Astrocyte (in vitro differentiated cells and primary cell): ENCODE measurements at regions not wholly inside any gene's neighbourhood (a gene's known extent, or its start where the extent isn't known, plus 50 kb on each side); places are given as distances from the start of the nearest gene placed in this dataset.

Experiments
- DNase-seq: peaks from one replicate; pipeline ENCODE4 v3.0.0-alpha.2; 2010; ENCODE audit warnings: low read depth
- FAIRE-seq: peaks from 2 replicates; lab custom pipeline; 2011; peaks lifted over from hg19 to GRCh38; lab: Jason Lieb, UNC
- H2AFZ ChIP-seq: 2 replicates; pipeline ENCODE4 v1.6.0; 2012; ENCODE audit warnings: low read depth, low read length, inconsistent platforms
- H3K27ac ChIP-seq: 2 replicates; pipeline ENCODE4 v1.5.1; 2011; ENCODE audit warnings: low read depth, low read length, inconsistent platforms
- H3K27me3 ChIP-seq: 2 replicates; pipeline ENCODE4 v1.6.0; 2011; ENCODE audit warnings: low read length, inconsistent platforms; ENCODE audit not compliant: insufficient read depth
- H3K36me3 ChIP-seq: 2 replicates; pipeline ENCODE4 v1.5.1; 2011; ENCODE audit warnings: low read length, inconsistent platforms; ENCODE audit not compliant: insufficient read depth
- H3K4me1 ChIP-seq: 2 replicates; pipeline ENCODE4 v1.5.1; 2011; ENCODE audit warnings: low read length, inconsistent platforms; ENCODE audit not compliant: insufficient read depth
- H3K4me2 ChIP-seq: 2 replicates; pipeline ENCODE4 v1.6.0; 2012; ENCODE audit warnings: low read length, inconsistent platforms
- H3K4me3 ChIP-seq: 2 replicates; pipeline ENCODE4 v1.5.1; 2011; ENCODE audit warnings: low read depth, mild to moderate bottlenecking, low read length, inconsistent platforms; ENCODE audit not compliant: insufficient read depth
- H3K79me2 ChIP-seq: 2 replicates; pipeline ENCODE4 v1.6.0; 2012; ENCODE audit warnings: mild to moderate bottlenecking, low read length, inconsistent platforms; ENCODE audit not compliant: insufficient read depth
- H3K9ac ChIP-seq: 2 replicates; pipeline ENCODE4 v1.6.0; 2012; ENCODE audit warnings: mild to moderate bottlenecking, low read length, inconsistent platforms
- H3K9me3 ChIP-seq: 2 replicates; pipeline ENCODE4 v1.5.1; 2012; ENCODE audit warnings: low read depth, mild to moderate bottlenecking, low read length, inconsistent platforms; ENCODE audit not compliant: insufficient read depth
- H4K20me1 ChIP-seq: 2 replicates; pipeline ENCODE4 v1.6.0; 2012; ENCODE audit warnings: low read length, inconsistent platforms; ENCODE audit not compliant: insufficient read depth
- H3K27ac Mint-ChIP-seq: one replicate; pipeline ENCODE4 v1.8.0; 2021; ENCODE audit warnings: mild to moderate bottlenecking, mixed read lengths; ENCODE audit not compliant: unreplicated experiment
- H3K27me3 Mint-ChIP-seq: one replicate; pipeline ENCODE4 v1.8.0; 2021; ENCODE audit warnings: low read depth, mixed read lengths; ENCODE audit not compliant: unreplicated experiment
- H3K36me3 Mint-ChIP-seq: one replicate; pipeline ENCODE4 v1.8.0; 2021; ENCODE audit warnings: low read depth, mixed read lengths; ENCODE audit not compliant: unreplicated experiment
- H3K4me1 Mint-ChIP-seq: one replicate; pipeline ENCODE4 v1.8.0; 2021; ENCODE audit warnings: low read depth, mixed read lengths; ENCODE audit not compliant: unreplicated experiment
- H3K4me3 Mint-ChIP-seq: one replicate; pipeline ENCODE4 v1.8.0; 2021; ENCODE audit warnings: mild to moderate bottlenecking, moderate library complexity, mixed read lengths; ENCODE audit not compliant: unreplicated experiment
- H3K9me3 Mint-ChIP-seq: one replicate; pipeline ENCODE4 v1.8.0; 2021; ENCODE audit warnings: mild to moderate bottlenecking, mixed read lengths; ENCODE audit not compliant: unreplicated experiment
- EZH2 ChIP-seq: IDR thresholded peaks from 2 replicates; pipeline ENCODE4 v1.6.1; 2012; ENCODE audit warnings: mild to moderate bottlenecking, low read length, inconsistent platforms; ENCODE audit not compliant: insufficient read depth
- TF ChIP-seq, protein P1 (sequence below): IDR thresholded peaks from 2 replicates; pipeline ENCODE4 v1.5.1; 2011; ENCODE audit warnings: low read depth, mild to moderate bottlenecking, inconsistent platforms, low read length, moderate library complexity; ENCODE audit not compliant: insufficient read depth

DNA sequence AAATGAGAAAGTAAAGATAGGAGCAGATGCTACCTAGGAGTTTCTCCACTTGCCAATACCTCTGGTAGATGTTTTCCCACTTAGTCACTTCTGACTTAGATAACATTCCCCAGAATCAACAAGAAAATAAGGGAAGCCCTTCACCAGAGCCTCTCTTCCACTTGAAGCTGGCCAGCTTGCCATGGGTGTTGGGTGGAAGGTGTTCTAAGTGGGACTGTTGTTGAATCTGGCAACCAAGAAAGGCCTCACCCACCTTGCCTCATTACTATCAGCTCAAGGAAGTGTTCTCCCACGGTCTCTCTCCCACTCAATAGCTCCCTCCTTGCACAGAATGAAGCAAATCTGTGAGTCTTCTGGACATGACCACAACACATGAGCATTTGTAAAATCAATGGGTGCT, 100.4 kb upstream of the REG3A start:
- Histone ChIP-seq H3K9ac (no peak overlapping the region), H3K27me3 (no peaks in the 10 kb centered on the region), H3K27ac (no peak overlapping the region), H4K20me1 (no peaks in the 10 kb centered on the region), H3K4me3 (no peak overlapping the region), H3K4me2 (no peak overlapping the region), H3K79me2 (no peaks in the 10 kb centered on the region), H3K36me3 (no peaks in the 10 kb centered on the region), H2AFZ (no peak overlapping the region), H3K4me1 (no peaks in the 10 kb centered on the region), H3K9me3 (no peaks in the 10 kb centered on the region)
- Mint-ChIP-seq H3K4me3 (no peak overlapping the region), H3K4me1 (peaks cover 29% of the 10 kb centered on the region), H3K27ac (no peak overlapping the region), H3K9me3 (peaks cover 4% of the 10 kb centered on the region), H3K36me3 (no peaks in the 10 kb centered on the region), H3K27me3 (no peaks in the 10 kb centered on the region)
- DNase-seq, result no peak
- no peak for FAIRE-seq
- TF ChIP-seq, protein P1, sequence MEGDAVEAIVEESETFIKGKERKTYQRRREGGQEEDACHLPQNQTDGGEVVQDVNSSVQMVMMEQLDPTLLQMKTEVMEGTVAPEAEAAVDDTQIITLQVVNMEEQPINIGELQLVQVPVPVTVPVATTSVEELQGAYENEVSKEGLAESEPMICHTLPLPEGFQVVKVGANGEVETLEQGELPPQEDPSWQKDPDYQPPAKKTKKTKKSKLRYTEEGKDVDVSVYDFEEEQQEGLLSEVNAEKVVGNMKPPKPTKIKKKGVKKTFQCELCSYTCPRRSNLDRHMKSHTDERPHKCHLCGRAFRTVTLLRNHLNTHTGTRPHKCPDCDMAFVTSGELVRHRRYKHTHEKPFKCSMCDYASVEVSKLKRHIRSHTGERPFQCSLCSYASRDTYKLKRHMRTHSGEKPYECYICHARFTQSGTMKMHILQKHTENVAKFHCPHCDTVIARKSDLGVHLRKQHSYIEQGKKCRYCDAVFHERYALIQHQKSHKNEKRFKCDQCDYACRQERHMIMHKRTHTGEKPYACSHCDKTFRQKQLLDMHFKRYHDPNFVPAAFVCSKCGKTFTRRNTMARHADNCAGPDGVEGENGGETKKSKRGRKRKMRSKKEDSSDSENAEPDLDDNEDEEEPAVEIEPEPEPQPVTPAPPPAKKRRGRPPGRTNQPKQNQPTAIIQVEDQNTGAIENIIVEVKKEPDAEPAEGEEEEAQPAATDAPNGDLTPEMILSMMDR, result no peak
- TF ChIP-seq EZH2, result no peak

DNA sequence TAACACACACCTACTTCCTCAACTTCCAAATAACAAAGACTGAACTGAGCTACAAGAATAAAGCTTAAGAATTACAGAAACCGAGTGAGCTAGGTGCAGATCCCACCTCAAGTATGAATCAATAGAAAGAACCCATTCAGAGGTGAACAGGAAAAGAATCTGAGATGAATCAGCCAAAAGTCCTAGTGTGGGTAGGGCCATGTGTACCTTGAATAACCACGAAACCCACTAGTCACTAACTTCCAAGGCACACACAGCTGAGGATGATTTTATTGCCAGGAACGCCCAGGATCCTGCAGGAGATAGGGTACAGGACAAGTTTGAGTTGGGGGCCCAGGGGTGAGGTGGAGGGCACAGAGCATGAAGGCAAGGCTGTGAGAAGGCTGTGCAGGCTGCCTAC, 99.7 kb upstream of the REG3A start:
- Mint-ChIP-seq H3K27me3 (no peaks in the 10 kb centered on the region), H3K4me3 (peak overlapping the region; percentile 55), H3K27ac (peak overlapping the region; percentile 16), H3K4me1 (peaks cover 29% of the 10 kb centered on the region), H3K9me3 (peaks cover 4% of the 10 kb centered on the region), H3K36me3 (no peaks in the 10 kb centered on the region)
- Histone ChIP-seq H3K9me3 (no peaks in the 10 kb centered on the region), H4K20me1 (no peaks in the 10 kb centered on the region), H3K4me3 (no peak overlapping the region), H3K4me1 (no peaks in the 10 kb centered on the region), H3K27ac (no peak overlapping the region), H3K36me3 (no peaks in the 10 kb centered on the region), H3K4me2 (no peak overlapping the region), H3K27me3 (no peaks in the 10 kb centered on the region), H2AFZ (no peak overlapping the region), H3K79me2 (no peaks in the 10 kb centered on the region), H3K9ac (no peak overlapping the region)
- no peak for TF ChIP-seq EZH2
- TF ChIP-seq, protein P1, result no peak
- no peak for FAIRE-seq
- DNase-seq, result no peak

- no peak for TF ChIP-seq EZH2
- TF ChIP-seq, protein P1, result no peak
- FAIRE-seq (no peak), DNase-seq (no peak)
- Mint-ChIP-seq H3K9me3 (no peaks in the 10 kb centered on the region), H3K27me3 (no peaks in the 10 kb centered on the region), H3K4me1 (peaks cover 11% of the 10 kb centered on the region), H3K27ac (no peak overlapping the region), H3K36me3 (no peaks in the 10 kb centered on the region), H3K4me3 (no peak overlapping the region)
- Histone ChIP-seq H3K36me3 (no peaks in the 10 kb centered on the region), H3K9ac (no peak overlapping the region), H3K9me3 (no peaks in the 10 kb centered on the region), H2AFZ (no peak overlapping the region), H3K27me3 (no peaks in the 10 kb centered on the region), H3K4me3 (no peak overlapping the region), H4K20me1 (no peaks in the 10 kb centered on the region), H3K27ac (no peak overlapping the region), H3K79me2 (no peaks in the 10 kb centered on the region), H3K4me1 (no peaks in the 10 kb centered on the region), H3K4me2 (no peak overlapping the region)
Observed at GRCh38 chr2:79253243-79253774, 93.8 kb upstream of the REG3A start.
